ENCODE measurements at regions not wholly inside any gene's neighbourhood (a gene's known extent, or its start where the extent isn't known, plus 50 kb on each side); places are given as distances from the start of the nearest gene placed in this dataset.

DNA sequence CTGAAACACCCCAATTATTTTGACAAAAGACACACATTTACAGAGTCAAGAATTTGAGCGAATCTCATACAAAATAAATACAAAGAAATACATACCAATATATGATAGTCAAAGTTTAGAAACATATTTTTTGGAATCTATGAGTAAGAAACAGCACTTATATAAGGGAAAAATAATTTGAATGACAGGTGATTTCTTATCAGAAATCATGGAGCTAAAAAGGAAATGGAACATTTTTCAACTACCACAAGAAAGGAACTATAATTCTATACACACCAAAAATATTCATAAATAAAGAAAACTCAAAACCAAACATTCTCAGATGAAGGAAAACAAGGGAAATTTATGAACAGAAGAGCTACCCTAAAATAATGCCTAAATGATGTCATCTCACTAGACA, 1226.6 kb downstream of the PCDH9 start:
- DNase-seq (ENCODE audit: low spot score): no peak
- TF ChIP-seq, protein P1, sequence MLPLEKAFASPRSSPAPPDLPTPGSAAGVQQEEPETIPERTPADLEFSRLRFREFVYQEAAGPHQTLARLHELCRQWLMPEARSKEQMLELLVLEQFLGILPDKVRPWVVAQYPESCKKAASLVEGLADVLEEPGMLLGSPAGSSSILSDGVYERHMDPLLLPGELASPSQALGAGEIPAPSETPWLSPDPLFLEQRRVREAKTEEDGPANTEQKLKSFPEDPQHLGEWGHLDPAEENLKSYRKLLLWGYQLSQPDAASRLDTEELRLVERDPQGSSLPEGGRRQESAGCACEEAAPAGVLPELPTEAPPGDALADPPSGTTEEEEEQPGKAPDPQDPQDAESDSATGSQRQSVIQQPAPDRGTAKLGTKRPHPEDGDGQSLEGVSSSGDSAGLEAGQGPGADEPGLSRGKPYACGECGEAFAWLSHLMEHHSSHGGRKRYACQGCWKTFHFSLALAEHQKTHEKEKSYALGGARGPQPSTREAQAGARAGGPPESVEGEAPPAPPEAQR (CRISPR knock-in tag; IDR thresholded peaks at IDR 0.05): no peak
- TF ChIP-seq ZNF317 (CRISPR knock-in tag; IDR thresholded peaks at IDR 0.05; ENCODE audit: borderline replicate concordance, low read depth): peak; percentile 74; the same call in 1 of the 2 replicates
- Mint-ChIP-seq H3K36me3 (peaks cover 9% of the 10 kb centered on the region), H3K27ac (no peak overlapping the region), H3K4me3 (no peak overlapping the region), H3K27me3 (ENCODE audit: low read depth) (no peaks in the 10 kb centered on the region), H3K4me1 (no peaks in the 10 kb centered on the region), H3K9me3 (peaks cover 17% of the 10 kb centered on the region)
- ATAC-seq: no peak
- ChIA-PET CTCF (no interaction called here), POLR2A (no interaction called here)

DNA sequence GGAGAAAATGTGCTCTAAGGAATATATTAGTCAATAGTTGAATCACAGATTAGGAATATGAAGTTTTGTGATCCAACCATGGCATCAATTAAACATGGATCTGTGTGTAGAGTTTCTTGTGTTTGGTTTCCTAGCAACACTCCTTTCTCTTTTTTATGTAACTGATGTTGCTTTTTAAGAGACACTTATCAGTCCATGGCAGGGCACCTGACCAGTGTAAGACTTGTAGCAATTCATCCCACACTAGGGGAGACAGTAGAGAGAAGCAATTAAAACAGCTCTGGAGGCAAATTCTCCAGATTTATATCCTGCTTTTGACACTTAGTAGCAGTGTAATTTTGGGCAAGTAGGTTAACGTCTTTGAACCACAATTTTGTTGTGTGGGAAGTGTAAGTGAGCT, 1229.0 kb downstream of the PCDH9 start:
- TF ChIP-seq JUN (CRISPR knock-in tag; IDR thresholded peaks at IDR 0.05): no peak
- no peak for TF ChIP-seq CREM (CRISPR knock-in tag; IDR thresholded peaks at IDR 0.05)
- TF ChIP-seq, protein P2, sequence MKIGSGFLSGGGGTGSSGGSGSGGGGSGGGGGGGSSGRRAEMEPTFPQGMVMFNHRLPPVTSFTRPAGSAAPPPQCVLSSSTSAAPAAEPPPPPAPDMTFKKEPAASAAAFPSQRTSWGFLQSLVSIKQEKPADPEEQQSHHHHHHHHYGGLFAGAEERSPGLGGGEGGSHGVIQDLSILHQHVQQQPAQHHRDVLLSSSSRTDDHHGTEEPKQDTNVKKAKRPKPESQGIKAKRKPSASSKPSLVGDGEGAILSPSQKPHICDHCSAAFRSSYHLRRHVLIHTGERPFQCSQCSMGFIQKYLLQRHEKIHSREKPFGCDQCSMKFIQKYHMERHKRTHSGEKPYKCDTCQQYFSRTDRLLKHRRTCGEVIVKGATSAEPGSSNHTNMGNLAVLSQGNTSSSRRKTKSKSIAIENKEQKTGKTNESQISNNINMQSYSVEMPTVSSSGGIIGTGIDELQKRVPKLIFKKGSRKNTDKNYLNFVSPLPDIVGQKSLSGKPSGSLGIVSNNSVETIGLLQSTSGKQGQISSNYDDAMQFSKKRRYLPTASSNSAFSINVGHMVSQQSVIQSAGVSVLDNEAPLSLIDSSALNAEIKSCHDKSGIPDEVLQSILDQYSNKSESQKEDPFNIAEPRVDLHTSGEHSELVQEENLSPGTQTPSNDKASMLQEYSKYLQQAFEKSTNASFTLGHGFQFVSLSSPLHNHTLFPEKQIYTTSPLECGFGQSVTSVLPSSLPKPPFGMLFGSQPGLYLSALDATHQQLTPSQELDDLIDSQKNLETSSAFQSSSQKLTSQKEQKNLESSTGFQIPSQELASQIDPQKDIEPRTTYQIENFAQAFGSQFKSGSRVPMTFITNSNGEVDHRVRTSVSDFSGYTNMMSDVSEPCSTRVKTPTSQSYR (CRISPR knock-in tag; IDR thresholded peaks at IDR 0.05): no peak
- no peak for TF ChIP-seq SMAD3 (CRISPR knock-in tag; IDR thresholded peaks at IDR 0.05; ENCODE audit: borderline replicate concordance)
- TF ChIP-seq EMX1 (CRISPR knock-in tag; IDR thresholded peaks at IDR 0.05): no peak
- TF ChIP-seq, protein P3, sequence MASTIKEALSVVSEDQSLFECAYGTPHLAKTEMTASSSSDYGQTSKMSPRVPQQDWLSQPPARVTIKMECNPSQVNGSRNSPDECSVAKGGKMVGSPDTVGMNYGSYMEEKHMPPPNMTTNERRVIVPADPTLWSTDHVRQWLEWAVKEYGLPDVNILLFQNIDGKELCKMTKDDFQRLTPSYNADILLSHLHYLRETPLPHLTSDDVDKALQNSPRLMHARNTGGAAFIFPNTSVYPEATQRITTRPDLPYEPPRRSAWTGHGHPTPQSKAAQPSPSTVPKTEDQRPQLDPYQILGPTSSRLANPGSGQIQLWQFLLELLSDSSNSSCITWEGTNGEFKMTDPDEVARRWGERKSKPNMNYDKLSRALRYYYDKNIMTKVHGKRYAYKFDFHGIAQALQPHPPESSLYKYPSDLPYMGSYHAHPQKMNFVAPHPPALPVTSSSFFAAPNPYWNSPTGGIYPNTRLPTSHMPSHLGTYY (CRISPR knock-in tag; IDR thresholded peaks at IDR 0.05): no peak
- no peak for TF ChIP-seq TCF7 (CRISPR knock-in tag; IDR thresholded peaks at IDR 0.05; ENCODE audit: low read depth)
- no peak for TF ChIP-seq PRRX2 (CRISPR knock-in tag; IDR thresholded peaks at IDR 0.05)
- TF ChIP-seq ELF4 (CRISPR knock-in tag; IDR thresholded peaks at IDR 0.05; ENCODE audit: low read depth): no peak
- H3K27me3 Mint-ChIP-seq (ENCODE audit: low read depth): no peaks in the 10 kb centered on the region
- H3K4me1 Mint-ChIP-seq: no peaks in the 10 kb centered on the region
- no peak overlapping the region for H3K27ac Mint-ChIP-seq
- CTCF ChIA-PET: no interaction called here
- no peak overlapping the region for H3K4me3 Mint-ChIP-seq
- ATAC-seq (no peak), DNase-seq (ENCODE audit: low spot score) (no peak)
- POLR2A ChIA-PET: no interaction called here
- H3K9me3 Mint-ChIP-seq: peaks cover 17% of the 10 kb centered on the region
- peaks cover 9% of the 10 kb centered on the region for H3K36me3 Mint-ChIP-seq

DNA sequence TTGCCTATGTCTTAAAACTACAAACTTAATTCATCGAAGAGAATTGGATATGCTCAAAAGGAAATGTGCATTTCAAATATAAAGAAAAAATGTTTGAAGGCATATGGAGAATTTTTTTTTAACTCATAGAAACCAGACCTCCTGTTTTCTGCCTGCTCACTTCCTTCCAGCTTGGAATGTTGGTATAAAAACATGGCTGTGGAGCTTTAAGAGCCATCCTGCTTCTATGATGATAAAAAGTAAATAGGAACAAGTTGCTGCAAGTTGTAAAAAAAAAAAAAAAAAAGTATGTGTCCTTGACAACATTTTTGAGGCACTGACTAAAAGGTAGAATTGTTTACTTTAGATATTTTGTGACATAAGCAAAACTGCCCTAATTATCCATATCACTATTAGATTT, 1230.7 kb downstream of the PCDH9 start:
- ATAC-seq (no peak), DNase-seq (ENCODE audit: low spot score) (no peak)
- no peaks in the 10 kb centered on the region for H3K27me3 Mint-ChIP-seq (ENCODE audit: low read depth)
- H3K36me3 Mint-ChIP-seq: peaks cover 9% of the 10 kb centered on the region
- H3K9me3 Mint-ChIP-seq: peaks cover 17% of the 10 kb centered on the region
- H3K4me3 Mint-ChIP-seq: no peak overlapping the region
- POLR2A ChIA-PET: no interaction called here
- CTCF ChIA-PET: interaction anchor here (1.2 kb wide), 2 partner anchors 14 to 116 kb away, joined by 4 to 5 read pairs; no protein-coding TSS in a partner anchor
- no peaks in the 10 kb centered on the region for H3K4me1 Mint-ChIP-seq
- H3K27ac Mint-ChIP-seq: no peak overlapping the region
- no peak for TF ChIP-seq ZNF219 (CRISPR knock-in tag; IDR thresholded peaks at IDR 0.05; ENCODE audit: borderline replicate concordance)
- TF ChIP-seq ZNF263 (CRISPR knock-in tag; IDR thresholded peaks at IDR 0.05; ENCODE audit: low read depth): no peak
- no peak for TF ChIP-seq ELF4 (CRISPR knock-in tag; IDR thresholded peaks at IDR 0.05; ENCODE audit: low read depth)
- TF ChIP-seq, protein P4, sequence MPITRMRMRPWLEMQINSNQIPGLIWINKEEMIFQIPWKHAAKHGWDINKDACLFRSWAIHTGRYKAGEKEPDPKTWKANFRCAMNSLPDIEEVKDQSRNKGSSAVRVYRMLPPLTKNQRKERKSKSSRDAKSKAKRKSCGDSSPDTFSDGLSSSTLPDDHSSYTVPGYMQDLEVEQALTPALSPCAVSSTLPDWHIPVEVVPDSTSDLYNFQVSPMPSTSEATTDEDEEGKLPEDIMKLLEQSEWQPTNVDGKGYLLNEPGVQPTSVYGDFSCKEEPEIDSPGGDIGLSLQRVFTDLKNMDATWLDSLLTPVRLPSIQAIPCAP (CRISPR knock-in tag; IDR thresholded peaks at IDR 0.05): no peak
- TF ChIP-seq SMAD3 (CRISPR knock-in tag; IDR thresholded peaks at IDR 0.05; ENCODE audit: borderline replicate concordance): no peak
- TF ChIP-seq NR2C2 (CRISPR knock-in tag; IDR thresholded peaks at IDR 0.05): no peak
- TF ChIP-seq, protein P5, sequence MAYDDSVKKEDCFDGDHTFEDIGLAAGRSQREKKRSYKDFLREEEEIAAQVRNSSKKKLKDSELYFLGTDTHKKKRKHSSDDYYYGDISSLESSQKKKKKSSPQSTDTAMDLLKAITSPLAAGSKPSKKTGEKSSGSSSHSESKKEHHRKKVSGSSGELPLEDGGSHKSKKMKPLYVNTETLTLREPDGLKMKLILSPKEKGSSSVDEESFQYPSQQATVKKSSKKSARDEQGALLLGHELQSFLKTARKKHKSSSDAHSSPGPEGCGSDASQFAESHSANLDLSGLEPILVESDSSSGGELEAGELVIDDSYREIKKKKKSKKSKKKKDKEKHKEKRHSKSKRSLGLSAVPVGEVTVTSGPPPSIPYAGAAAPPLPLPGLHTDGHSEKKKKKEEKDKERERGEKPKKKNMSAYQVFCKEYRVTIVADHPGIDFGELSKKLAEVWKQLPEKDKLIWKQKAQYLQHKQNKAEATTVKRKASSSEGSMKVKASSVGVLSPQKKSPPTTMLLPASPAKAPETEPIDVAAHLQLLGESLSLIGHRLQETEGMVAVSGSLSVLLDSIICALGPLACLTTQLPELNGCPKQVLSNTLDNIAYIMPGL (CRISPR knock-in tag; IDR thresholded peaks at IDR 0.05): no peak
- TF ChIP-seq, protein P6, sequence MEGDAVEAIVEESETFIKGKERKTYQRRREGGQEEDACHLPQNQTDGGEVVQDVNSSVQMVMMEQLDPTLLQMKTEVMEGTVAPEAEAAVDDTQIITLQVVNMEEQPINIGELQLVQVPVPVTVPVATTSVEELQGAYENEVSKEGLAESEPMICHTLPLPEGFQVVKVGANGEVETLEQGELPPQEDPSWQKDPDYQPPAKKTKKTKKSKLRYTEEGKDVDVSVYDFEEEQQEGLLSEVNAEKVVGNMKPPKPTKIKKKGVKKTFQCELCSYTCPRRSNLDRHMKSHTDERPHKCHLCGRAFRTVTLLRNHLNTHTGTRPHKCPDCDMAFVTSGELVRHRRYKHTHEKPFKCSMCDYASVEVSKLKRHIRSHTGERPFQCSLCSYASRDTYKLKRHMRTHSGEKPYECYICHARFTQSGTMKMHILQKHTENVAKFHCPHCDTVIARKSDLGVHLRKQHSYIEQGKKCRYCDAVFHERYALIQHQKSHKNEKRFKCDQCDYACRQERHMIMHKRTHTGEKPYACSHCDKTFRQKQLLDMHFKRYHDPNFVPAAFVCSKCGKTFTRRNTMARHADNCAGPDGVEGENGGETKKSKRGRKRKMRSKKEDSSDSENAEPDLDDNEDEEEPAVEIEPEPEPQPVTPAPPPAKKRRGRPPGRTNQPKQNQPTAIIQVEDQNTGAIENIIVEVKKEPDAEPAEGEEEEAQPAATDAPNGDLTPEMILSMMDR (IDR thresholded peaks at IDR 0.05): no peak
- no peak for TF ChIP-seq NFE2L1 (CRISPR knock-in tag; IDR thresholded peaks at IDR 0.05)
- TF ChIP-seq SP1 (CRISPR knock-in tag; conservative IDR thresholded peaks at IDR 0.05): no peak
- TF ChIP-seq GRHL2 (CRISPR knock-in tag; IDR thresholded peaks at IDR 0.05; ENCODE audit: insufficient replicate concordance, severe bottlenecking): no peak
- TF ChIP-seq, protein P7, sequence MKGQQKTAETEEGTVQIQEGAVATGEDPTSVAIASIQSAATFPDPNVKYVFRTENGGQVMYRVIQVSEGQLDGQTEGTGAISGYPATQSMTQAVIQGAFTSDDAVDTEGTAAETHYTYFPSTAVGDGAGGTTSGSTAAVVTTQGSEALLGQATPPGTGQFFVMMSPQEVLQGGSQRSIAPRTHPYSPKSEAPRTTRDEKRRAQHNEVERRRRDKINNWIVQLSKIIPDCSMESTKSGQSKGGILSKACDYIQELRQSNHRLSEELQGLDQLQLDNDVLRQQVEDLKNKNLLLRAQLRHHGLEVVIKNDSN (CRISPR knock-in tag; IDR thresholded peaks at IDR 0.05): no peak
- TF ChIP-seq TP53 (CRISPR knock-in tag; IDR thresholded peaks at IDR 0.05): no peak
